NB4 (cell line): ENCODE measurements at regions not wholly inside any gene's neighbourhood (a gene's known extent, or its start where the extent isn't known, plus 50 kb on each side); places are given as distances from the start of the nearest gene placed in this dataset.

ENCODE experiments used
- DNase-seq: peaks from one replicate; pipeline ENCODE4 v3.0.0; 2010; ENCODE audit warnings: low read depth
- H3K4me3 ChIP-seq: one replicate; pipeline ENCODE4 v1.5.1; 2011; ENCODE audit warnings: mild to moderate bottlenecking, low read depth, low read length, moderate library complexity
- CTCF ChIP-seq: IDR thresholded peaks from one replicate; pipeline ENCODE4 v1.5.1; 2012; ENCODE audit warnings: low read depth, low read length
- MAX ChIP-seq: IDR thresholded peaks from 2 replicates; pipeline ENCODE4 v1.6.1; 2011; ENCODE audit warnings: low read depth, low read length
- MYC ChIP-seq: IDR thresholded peaks from 2 replicates; pipeline ENCODE4 v1.6.1; 2011; ENCODE audit warnings: low read depth, low read length
- POLR2A ChIP-seq: IDR thresholded peaks from 2 replicates; pipeline ENCODE4 v1.6.1; 2011; ENCODE audit warnings: mild to moderate bottlenecking; ENCODE audit not compliant: insufficient read length; ENCODE audit errors: extremely low read depth

- H3K4me3 ChIP-seq = no peak overlapping the region
- TF ChIP-seq CTCF (no peak), POLR2A (no peak), MYC (no peak), MAX (no peak)
- no peak for DNase-seq
Observed at GRCh38 chr1:80892539-80892938, 908.2 kb upstream of the ADGRL2 start.

DNA sequence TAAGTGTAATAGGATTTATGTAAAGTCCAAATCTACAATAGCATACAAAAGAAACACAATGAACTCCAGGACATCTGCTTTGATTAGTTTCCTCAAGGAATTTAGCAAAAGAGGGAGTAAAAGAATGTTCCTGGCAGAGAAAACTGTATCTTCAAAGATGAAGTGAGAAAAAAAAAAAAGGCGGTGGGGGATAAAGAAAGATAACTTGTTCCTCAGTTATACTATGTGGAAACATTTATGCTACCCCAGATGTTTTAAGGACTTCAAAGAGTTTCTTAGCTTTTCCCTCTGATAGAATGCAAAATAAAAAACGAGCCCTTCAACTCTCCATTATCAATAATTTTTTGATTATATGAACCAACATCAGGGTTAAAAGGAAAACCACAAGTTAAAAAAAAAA is 908.9 kb upstream of the ADGRL2 start:
- TF ChIP-seq MYC = no peak
- TF ChIP-seq MAX = no peak
- no peak for TF ChIP-seq CTCF
- TF ChIP-seq POLR2A = no peak
- H3K4me3 ChIP-seq = no peak overlapping the region
- no peak for DNase-seq

GRCh38 chr1:80882553-80882952 is 918.2 kb upstream of the ADGRL2 start:
- TF ChIP-seq MAX (no peak), MYC (no peak), CTCF (no peak), POLR2A (no peak)
- DNase-seq = no peak
- H3K4me3 ChIP-seq = no peak overlapping the region

DNA sequence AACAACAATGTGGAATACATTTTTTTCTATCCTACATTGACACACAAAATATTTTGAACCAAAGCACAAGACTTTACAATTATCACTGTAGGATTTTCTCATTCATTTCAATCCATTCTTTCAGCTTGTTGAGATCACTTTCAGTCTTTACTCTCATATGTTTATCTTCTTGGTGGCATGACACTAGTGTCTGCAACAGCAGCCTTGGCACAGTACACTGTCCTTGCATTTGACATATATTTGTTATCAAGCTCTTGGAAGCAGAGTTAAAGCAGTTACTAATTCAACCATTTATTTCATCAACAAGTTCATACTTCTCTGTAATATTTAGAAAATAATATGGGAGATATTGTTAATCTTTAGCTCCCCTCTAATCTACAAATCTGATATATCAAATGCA is 922.4 kb upstream of the ADGRL2 start:
- no peak for TF ChIP-seq MYC
- no peak for TF ChIP-seq MAX
- TF ChIP-seq CTCF = no peak
- no peak for TF ChIP-seq POLR2A
- H3K4me3 ChIP-seq = no peak overlapping the region
- DNase-seq = no peak

DNA sequence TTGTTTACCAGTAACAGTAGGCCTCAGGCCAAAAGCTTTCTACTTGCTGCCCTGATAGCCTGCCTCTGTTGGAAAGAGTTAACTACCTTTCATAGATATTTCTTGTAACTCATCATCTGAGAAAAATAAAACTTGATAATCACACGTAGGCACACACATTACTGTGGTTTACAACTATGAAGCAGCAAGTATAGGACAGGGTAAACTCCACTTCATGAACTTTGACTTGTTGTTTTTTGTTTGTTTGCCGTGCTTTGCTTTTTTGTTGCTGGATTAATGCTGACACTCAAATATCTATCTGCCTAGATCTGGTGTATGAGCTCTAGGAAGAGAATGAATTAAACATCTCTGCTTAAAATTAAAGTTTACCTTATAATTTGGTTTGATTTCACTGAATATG is 924.7 kb upstream of the ADGRL2 start:
- TF ChIP-seq MYC = no peak
- TF ChIP-seq CTCF = no peak
- no peak for TF ChIP-seq POLR2A
- TF ChIP-seq MAX = no peak
- no peak overlapping the region for H3K4me3 ChIP-seq

DNA sequence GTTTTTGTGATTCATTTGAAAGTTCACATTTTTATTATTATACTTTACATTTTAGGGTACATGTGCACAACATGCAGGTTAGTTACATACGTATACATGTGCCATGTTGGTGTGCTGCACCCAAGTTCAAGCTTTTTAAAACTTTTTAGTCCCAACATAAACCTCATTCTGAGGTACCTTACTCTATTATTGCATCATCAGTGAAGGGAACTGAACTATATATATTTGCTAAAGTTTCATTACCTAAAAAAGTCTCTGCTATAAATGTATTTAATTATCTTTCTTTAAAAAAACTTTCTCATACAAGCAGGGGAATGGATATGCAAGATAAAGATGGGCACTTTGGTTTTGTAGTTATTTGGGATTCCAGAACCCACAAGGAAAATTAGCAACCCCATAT is 931.4 kb upstream of the ADGRL2 start:
- no peak for DNase-seq
- H3K4me3 ChIP-seq = no peak overlapping the region
- TF ChIP-seq MAX (no peak), CTCF (no peak), MYC (no peak), POLR2A (no peak)

More for the DNA sequence above, 924.7 kb upstream of the ADGRL2 start:
- no peak for DNase-seq
